H1 (cell line): ENCODE measurements at regions not wholly inside any gene's neighbourhood (a gene's known extent, or its start where the extent isn't known, plus 50 kb on each side); places are given as distances from the start of the nearest gene placed in this dataset.

Source experiments
- BCL11A ChIP-seq, 2 experiments: IDR thresholded peaks; one replicate each; pipeline ENCODE4 v1.6.1; 2011; ENCODE audit warnings: low read depth in 2 of 2, low read length in 2 of 2, mild to moderate bottlenecking in 2 of 2
- POLR2AphosphoS5 ChIP-seq: IDR thresholded peaks from 2 replicates; pipeline ENCODE4 v1.6.1; 2011; ENCODE audit warnings: low read depth, low read length
- SRF ChIP-seq: IDR thresholded peaks from 2 replicates; pipeline ENCODE4 v1.6.1; 2011; ENCODE audit warnings: mild to moderate bottlenecking, low read depth, low read length, moderate library complexity
- TF ChIP-seq, protein P1 (sequence below), 3 experiments: IDR thresholded peaks; 1 replicate in 2 of 3; 2 replicates in 1 of 3; pipeline versions ENCODE4 v1.5.1 to v1.6.1; 2011; ENCODE audit warnings: low read length in 3 of 3, mild to moderate bottlenecking in 3 of 3, inconsistent platforms in 2 of 3, low read depth in 1 of 3, moderate library complexity in 1 of 3; ENCODE audit not compliant: insufficient read depth in 1 of 3; ENCODE audit errors: control extremely low read depth in 1 of 3

DNA sequence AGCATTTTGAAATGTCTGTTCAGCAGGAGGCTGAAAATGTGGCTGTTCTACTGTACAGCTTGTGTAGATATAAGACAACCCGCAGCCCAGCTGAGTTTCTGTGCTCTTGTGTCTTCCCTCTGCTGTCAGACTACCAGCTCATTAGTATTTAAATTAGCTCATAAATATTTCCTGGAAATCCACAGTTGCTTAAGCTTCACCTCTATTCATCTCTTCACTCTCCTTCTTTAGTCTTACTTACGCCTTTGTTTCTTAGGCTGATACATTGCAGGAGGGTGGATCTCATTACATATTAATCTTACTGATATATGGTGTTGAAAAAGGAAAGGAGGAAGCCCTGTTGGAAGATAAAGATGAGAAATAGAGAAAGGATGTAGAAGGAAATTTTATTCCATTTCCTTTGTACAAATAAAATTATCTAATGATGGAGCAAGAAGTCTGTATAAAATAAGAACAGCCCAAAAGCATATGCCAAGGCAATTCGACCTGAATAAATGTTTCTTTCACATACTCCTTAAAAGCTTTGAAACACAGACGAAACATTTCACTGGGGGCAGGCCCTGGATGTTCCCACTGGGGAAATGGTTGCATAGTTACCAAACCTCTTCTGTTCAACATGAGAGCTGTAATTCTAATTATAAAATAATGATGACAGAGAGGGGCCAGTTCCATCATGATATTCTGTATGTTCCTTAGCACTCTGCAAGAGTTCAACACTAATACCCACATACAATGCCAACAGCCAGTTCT, 111.8 kb upstream of the APC start:
- TF ChIP-seq, protein P1, sequence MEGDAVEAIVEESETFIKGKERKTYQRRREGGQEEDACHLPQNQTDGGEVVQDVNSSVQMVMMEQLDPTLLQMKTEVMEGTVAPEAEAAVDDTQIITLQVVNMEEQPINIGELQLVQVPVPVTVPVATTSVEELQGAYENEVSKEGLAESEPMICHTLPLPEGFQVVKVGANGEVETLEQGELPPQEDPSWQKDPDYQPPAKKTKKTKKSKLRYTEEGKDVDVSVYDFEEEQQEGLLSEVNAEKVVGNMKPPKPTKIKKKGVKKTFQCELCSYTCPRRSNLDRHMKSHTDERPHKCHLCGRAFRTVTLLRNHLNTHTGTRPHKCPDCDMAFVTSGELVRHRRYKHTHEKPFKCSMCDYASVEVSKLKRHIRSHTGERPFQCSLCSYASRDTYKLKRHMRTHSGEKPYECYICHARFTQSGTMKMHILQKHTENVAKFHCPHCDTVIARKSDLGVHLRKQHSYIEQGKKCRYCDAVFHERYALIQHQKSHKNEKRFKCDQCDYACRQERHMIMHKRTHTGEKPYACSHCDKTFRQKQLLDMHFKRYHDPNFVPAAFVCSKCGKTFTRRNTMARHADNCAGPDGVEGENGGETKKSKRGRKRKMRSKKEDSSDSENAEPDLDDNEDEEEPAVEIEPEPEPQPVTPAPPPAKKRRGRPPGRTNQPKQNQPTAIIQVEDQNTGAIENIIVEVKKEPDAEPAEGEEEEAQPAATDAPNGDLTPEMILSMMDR (IDR thresholded peaks at IDR 0.05; ENCODE audit: control extremely low read depth in 1 of 3, insufficient read depth in 1 of 3, low read depth in 1 of 3, low read length in 3 of 3): no peak
- TF ChIP-seq BCL11A (IDR thresholded peaks at IDR 0.05; ENCODE audit: low read depth in 2 of 2, low read length in 2 of 2) (no peak), SRF (no peak), POLR2AphosphoS5 (no peak)
